ENCODE measurements at regions not wholly inside any gene's neighbourhood (a gene's known extent, or its start where the extent isn't known, plus 50 kb on each side); places are given as distances from the start of the nearest gene placed in this dataset.
A peak's percentile ranks its signal among the peaks of the same experiment; 100 is the strongest.
"Not testable (repeated sequence)": the region's sequence is repeated elsewhere in the genome, so short reads cannot be mapped to it uniquely, and the experiment has no call there.

DNA sequence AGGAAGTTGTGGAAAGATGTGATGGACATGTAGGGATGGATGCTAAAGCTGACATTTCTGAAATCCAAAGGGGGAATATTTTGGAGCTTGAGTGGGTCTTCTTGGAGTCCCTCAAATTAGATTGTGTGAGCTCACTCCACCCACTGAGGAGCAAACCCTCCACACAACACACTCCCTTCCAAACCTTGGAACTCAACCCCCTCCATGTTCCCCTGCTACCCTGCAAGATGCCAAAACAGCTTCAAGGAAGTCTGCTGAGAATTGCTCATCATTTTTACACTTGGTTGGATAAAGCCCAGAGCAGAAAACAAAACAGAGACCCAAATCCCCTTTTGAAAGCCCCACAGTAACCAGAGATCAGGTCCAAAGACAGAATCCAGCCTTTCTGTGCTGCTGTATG lies 103.3 kb upstream of the ERCC4 start:
- no peak for DNase-seq

DNA sequence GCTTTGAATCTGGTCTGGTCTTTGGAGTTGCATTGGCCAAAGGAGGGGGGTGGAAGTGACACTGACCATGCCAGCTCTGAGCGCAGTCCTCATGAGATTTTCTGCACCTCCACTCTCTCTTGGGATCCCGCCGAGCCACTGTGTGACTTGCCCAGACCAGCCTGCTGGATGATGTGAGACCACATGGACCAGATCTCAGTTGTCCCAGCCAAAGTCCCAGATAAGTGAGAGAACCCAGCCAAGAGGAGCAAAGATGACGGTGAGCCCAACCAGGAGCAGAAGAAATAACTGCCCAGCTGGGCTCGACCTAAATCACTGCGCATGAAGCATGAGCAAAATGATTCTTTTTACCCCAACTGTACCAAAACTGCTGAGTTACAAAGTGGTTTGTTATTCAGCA lies 96.5 kb upstream of the ERCC4 start:
- DNase-seq, result no peak

DNA sequence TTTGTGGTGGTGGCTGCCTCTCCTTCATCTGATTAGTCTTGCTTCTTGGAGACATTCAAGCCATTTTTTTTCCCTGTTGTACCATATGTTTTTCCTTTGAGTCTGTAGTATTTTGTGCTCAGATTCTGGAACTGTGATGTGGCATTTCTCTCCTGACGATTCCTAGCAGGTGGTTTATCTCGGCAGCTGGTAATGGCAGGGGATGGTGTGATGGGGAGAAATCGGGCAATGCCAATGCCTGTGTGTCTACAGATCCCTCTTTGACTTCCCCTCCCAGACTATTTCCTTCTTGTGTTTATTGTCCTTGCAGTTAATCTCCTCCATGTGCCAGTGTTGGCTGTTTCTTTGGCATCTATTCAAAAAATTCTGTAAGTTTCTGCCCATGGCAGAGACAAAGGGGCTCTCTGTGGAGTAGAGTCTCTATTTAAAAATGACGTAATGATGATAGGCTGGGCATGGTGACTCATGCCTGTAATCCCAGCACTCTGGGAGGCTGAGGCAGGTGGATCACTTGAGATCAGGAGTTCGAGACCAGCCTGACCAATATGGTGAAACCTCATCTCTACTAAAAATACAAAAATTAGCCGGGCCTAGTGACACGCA lies 90.2 kb upstream of the ERCC4 start:
- no peak for DNase-seq

DNA sequence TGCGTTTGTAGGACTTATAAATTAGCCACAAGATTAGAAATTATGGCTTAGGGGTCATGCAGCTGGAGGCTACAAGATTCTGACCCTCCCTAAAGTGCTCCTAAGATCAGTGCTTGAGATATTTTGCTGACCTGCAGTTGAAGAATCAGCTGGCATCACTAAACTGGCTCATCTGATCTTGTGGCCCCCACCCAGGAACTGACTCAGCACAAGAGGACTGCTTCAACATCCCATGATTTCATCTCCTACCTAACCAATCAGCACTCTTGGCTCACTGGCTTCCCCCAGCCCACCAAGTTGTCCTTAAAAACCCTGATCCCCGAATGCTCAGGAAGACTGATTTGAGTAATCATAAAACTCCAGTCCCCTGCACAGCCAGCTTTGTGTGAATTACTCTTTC lies 86.4 kb upstream of the ERCC4 start:
- no peak for DNase-seq

DNA sequence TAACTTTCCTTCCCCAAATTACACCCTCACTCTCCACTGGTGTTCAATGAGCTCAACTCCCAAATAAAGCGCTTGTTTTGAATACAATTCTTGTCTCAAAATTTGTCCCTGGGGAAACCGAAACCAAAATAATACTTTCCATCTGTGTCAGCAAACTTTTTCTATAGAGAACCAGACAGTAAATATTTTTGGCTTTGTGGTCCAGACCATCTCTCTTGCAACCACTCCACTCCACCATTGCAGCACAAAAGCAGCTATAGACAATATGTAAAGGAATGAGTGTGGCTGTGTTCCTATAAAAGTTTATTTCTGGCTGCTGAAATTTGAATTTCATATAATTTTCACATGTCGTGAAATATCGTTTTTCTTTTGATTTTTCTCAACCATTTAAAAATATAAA lies 84.6 kb upstream of the ERCC4 start:
- DNase-seq, result no peak

DNA sequence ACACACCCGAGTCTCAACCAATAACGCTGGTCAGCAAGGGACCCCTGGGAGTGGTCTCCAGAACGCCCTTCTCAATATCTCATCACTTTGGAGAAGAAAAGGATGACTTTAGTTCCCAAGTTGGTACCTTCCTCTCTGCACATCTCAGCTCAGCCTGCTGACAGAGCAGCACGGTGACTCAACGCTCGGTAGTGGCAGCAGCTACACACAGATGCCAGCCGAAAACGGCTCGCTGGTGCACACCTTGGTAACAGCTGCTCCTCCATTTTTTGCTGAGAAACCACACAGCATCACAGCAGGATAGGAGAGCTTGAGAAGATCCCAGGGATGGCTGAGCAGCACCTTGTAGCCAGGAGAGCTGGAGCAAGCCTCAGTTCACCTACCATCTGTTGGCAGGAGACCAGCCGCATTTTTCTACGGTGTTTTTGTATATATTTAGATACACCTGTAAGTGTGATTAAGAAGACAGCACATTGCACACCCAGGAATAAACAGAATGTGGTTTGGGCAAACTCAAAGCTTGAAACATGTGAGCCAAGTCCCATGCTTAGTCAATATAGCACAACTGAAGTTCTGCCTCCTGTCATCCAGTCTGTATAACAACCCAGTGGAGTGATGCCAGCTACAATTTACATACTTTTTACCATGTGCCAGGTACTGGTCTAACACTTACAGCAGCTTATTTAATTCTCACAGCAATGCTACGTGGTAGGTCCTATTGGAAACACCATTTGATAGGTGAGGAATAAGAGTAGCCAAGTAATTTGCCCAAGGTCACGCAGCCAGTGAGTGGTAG lies 83.8 kb upstream of the ERCC4 start:
- DNase-seq, result no peak

DNA sequence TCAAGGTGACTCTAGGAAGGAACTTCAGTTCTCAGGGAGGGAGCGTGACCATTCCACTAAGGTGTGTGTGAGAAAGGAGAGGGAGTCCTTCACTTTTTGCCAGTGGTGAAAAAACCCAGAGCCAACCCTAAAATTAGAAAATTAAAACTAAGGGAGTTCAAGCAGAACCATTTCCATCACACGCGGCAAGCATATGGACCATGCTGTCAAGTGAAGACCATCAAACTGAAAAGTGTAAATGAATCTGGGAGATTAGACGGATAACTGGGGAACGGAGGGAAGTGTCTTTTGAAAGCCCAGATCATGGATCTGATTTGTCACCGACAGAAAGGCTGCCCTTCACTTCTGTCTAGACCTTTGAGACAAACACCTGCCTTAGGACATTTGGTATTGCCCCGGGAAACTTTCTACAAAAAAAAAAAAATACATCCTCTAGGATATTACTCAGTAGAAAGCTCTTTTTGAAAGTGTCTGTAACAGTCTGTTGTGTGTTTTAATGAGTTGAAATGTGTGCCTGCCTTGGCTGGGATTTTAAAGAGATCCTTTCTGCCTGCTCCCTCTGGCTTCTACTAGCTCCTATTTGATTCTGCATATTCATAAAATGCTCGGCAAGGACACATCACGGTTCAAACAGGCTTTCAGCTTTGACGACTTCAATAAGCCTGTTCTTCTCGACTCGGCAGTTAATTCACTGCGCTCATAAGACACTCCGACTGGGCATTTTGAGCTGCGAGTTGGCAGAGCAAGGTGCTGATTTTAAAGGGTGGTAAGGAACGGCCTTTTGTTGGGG lies 81.4 kb upstream of the ERCC4 start:
- no peak for DNase-seq

DNA sequence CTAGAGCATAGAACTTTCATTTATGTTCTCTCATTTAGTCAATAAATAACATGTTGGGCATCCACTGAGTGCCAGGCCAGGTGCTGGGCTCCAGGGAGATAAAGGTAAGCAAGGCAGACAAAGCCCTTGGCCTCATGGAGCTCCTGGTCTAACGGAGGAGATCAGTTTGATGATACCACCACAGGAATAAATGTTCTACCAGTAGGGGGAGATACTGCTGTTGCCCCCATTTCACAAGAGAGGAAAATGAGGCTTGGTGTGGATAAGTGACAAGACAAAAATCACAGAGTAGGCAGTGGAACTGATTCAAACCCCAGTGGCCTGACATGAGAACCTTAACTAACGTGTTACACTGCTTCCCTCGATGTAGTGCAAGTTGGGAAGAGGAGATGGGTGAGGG lies 80.4 kb upstream of the ERCC4 start:
- no peak for DNase-seq

DNA sequence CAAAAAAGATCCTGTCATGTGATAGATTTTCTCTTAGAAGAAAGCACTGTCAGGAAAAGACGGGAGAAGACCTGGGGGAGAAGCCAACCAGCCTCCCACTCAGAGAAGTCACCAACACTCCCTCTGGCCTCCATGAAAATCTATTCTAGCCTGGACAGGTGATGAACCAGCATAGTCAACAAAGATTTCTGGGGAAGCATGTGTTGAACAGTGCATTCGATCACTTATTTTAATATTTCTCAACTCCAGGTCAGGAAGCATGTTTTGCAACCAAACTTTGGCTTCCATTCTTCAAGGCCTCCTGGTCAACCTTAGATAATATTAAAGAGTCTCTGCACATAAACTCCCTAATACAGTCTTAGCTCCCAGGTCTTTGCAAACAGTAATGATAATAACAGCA lies 74.7 kb upstream of the ERCC4 start:
- DNase-seq, result no peak

DNA sequence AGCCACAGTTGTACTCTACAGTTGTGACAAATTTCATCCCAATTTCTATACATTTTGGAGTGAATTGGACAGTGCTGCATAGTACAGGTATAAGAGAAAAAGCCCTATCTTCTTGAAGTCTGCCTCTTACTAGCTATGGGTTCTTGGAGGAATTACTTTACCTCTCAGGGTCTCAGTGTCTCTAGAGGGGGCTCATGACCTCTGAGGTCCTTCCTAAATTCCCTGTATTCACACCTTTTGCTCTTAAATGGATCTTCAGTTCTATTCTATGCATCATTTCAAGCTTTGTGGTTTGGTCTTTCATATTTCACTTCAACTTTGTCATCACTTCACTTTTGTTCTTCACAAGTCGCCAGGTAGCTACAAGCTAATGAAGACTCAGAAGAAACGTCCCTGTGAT lies 71.2 kb upstream of the ERCC4 start:
- no peak for DNase-seq

DNA sequence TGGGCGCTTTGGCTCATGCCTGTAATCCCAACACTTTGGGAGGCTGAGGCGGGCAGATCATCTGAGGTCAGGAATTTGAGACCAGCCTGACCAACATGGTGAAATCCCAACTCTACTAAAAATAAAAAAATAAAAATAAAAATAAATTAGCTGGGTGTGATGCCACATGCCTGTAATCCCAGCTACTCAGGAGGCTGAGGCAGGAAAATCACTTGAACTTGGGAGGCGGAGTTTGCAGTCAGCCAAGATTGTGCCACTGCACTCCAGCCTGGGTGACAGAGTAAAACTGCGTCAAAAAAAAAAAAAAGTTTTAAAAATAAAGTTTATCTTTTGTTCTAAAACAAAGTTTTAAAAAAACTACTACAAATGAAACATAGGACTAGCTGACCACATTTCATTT lies 69.8 kb upstream of the ERCC4 start:
- not testable (repeated sequence) for DNase-seq

DNA sequence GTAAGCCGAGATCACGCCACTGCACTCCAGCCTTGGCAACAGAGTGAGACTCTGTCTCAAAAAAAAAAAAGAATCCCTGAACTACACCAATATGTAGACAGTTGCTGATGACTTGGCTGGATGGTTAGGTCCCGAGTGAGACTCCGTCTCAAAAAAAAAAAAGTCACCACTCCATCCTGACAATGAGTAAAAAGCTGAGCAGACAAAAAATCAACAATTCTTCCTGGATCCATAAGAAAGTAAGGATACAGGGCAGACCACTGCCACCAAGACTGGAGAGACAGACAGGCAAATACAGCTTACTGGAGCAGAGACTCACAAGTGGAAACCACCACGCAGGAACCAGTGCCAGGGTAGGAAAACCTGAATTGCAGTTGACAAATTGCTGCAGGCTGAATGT lies 67.1 kb upstream of the ERCC4 start:
- no peak for DNase-seq

DNA sequence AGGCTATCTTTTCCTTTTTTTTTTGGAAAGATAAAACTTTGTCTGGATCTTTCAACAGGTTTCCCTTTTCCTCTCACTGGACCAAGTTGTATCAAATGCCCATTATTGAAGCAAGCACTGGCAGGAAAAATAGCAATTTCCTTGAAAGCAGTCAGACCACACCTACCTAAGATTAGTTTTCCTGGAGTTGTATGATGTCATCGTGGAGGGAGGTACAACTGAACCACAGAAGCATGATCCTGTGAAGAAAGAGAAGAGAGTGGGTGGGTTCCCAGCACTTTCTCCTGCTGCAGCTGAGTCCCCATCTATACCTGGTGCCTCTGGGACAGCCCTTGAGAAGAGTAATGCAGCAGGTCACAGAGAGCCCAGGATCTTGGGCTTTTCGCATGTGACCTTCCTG lies 63.6 kb upstream of the ERCC4 start:
- no peak for DNase-seq

DNA sequence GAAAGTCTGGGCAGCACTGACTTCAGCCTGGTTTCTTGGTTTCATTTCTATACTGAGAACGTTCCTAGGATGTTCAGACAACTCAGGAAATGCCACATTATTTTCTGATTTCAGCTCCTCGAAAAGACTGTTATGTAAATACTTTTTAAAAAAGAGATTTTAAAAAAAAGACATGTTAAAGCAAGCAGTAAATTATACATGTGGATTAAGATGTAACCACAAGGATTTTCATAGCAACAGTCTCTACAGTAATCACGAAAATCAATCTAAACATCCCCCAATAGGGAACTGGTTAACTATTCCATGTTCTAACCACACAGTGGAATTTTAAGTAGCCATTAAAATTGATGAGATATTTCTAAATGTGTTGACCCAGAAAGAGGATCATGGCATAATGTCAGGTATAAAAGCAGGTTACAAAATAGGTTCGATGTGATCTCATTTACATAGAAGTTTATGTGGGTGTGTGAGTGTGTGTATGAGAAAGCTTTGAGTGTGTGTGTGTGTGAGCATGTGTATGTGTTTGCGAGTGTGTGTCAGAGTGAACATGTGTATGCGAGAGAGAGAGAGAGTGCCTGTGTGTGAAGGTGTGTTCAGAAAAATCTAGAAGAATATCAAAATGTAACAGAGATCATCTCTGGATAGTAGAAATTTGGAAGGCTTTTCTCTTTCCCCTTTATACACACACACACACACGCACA lies 63.0 kb upstream of the ERCC4 start:
- DNase-seq, result peak; percentile 41

DNA sequence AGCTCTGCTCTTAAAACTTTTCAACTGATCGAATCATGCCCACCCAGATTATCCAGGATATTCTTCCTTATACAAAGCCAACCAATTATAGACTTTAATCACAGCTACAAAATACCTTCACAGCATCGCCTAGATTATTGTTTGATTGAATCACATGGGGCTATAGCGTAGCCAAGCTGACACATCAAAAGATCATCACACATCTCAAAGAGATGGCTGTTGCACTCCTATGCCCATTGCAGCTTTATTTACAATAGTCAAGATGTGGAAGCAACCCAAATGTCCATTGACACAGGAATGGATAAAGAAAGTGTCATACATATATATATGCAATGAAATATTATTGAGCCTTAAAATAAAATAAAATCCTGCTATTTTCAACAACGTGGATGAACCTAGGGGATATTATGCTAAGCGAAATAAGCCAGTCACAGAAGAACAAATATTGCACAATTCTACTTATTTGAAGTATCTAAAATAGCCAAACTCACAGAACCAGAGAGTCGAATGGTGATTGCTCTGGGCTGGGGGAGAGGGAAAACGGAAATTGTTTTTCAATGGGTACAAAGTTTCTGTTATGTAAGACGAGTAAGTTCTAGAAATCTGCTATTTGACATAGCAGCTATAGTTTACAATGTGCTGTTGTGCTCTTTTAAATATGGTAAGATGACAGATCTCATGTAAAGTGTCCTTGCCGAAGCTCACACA lies 60.9 kb upstream of the ERCC4 start:
- no peak for DNase-seq

DNA sequence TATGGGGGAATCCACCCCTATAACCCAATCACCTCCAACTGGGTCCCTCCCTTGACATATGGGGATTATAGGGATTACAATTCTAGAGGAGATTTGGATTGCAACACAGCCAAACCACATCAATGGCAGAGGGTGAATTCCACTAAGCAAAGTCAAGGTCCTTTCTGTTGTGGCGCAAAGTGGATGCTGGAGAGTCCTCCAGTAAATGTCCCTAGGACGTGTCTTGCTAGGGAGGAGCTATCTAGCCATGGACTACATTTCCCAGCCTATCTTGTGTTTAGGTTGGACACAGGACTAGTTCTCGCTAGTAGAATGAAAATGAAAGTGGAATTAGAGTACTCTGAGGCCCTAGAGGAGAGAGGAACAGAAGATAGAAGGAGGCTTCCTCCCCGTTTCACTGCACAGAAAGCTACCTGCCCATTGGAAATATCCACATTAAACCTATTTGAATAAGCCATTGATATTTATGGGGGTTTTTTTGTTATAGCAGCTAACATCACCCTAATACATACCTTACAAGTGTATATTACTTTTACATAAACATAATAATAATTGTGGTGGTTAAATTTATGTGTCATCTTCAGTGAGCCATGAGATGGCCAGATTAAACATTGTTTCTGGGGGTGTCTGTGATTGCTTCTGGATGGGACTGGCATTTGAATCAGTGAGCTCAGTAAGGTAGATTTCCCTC lies 56.7 kb upstream of the ERCC4 start:
- DNase-seq, result peak; percentile 80

DNA sequence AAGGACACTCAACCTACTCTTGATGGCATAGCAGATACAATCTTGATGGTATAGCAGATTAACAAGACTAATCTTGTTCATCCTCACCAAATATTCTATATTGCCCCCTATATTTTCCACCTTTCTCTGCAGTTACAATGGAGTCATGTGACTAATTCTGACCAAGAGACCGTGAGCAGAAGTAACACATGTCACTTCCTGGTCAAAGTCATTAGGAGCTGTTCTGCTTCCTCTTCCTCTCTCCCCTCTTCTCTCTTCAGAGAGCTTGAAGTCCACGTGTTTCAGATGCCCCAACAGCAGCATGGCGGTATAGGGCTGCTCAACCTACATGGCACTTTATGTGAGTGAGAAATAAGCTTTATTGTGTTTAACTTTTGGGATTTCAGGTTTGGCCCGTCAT lies 55.3 kb upstream of the ERCC4 start:
- DNase-seq, result peak; percentile 92

DNA sequence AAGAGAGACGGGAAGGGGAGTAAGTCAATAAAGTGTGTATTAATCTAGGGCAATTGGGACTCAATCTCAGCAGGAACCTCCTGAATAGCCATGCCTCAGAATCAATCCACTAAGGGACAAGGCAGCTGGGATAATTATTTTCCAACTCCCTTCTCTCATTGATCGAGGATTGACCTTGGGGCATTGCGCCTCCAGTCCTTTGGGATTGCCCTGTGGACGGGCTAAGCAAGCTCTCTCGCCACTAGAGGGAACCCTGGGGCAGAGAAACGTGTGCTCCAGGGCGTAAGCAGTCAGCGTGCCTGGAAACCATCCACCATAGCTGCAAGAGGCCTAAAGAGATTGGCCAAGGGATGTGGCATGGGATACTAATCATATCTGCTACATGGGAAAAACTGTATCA lies 53.9 kb upstream of the ERCC4 start:
- peak; percentile 2 for DNase-seq
